Activated CD4-positive, CD25-positive, alpha-beta regulatory T cell treated with anti-CD3 and anti-CD28 coated beads, Interleukin-2, amount 50 U/mL, for 24 hours (primary cell): ENCODE measurements at regions not wholly inside any gene's neighbourhood (a gene's known extent, or its start where the extent isn't known, plus 50 kb on each side); places are given as distances from the start of the nearest gene placed in this dataset.

Experiments used
- ATAC-seq, 2 donors: fragments of 150-1000 bp; cut with Tn5 transposase; one replicate each; pipeline ENCODE4 v1.10.0; 2021; ENCODE audit warnings: mild to moderate bottlenecking in 1 of 2, moderate library complexity in 1 of 2

GRCh38 chr21:43271452-43272020 lies 102.7 kb downstream of the CRYAA start:
- no peak for ATAC-seq

- ATAC-seq: no peak
Observed at GRCh38 chr21:43270800-43271301, 102.0 kb downstream of the CRYAA start.

GRCh38 chr21:43269957-43270705 lies 101.3 kb downstream of the CRYAA start:
- no peak for ATAC-seq

GRCh38 chr21:43269440-43269839 lies 100.6 kb downstream of the CRYAA start:
- no peak for ATAC-seq

GRCh38 chr21:43268804-43269186 lies 100.0 kb downstream of the CRYAA start:
- ATAC-seq: no peak

- ATAC-seq: no peak
Observed at GRCh38 chr21:43268086-43268803, 99.4 kb downstream of the CRYAA start.

GRCh38 chr21:43267391-43268085 lies 98.7 kb downstream of the CRYAA start:
- no peak for ATAC-seq

GRCh38 chr21:43266534-43266933 lies 97.7 kb downstream of the CRYAA start:
- ATAC-seq: no peak

GRCh38 chr21:43262427-43262826 lies 93.6 kb downstream of the CRYAA start:
- peak in 1 of 2 donors; percentile 13 for ATAC-seq
